NCI-H146 treated with DMSO at 0.1 percent for 48 hours (cell line): ENCODE measurements at regions not wholly inside any gene's neighbourhood (a gene's known extent, or its start where the extent isn't known, plus 50 kb on each side); places are given as distances from the start of the nearest gene placed in this dataset.
"Not testable (repeated sequence)": the region's sequence is repeated elsewhere in the genome, so short reads cannot be mapped to it uniquely, and the experiment has no call there.

Source experiments
- DNase-seq: peaks from one replicate; lab custom pipeline; 2025; ENCODE audit not compliant: unreplicated experiment; lab: John Stamatoyannopoulos, UW

- DNase-seq: no peak
Measured at GRCh38 chr13:58474581-58474980, 843.0 kb downstream of the PCDH17 start.

DNA sequence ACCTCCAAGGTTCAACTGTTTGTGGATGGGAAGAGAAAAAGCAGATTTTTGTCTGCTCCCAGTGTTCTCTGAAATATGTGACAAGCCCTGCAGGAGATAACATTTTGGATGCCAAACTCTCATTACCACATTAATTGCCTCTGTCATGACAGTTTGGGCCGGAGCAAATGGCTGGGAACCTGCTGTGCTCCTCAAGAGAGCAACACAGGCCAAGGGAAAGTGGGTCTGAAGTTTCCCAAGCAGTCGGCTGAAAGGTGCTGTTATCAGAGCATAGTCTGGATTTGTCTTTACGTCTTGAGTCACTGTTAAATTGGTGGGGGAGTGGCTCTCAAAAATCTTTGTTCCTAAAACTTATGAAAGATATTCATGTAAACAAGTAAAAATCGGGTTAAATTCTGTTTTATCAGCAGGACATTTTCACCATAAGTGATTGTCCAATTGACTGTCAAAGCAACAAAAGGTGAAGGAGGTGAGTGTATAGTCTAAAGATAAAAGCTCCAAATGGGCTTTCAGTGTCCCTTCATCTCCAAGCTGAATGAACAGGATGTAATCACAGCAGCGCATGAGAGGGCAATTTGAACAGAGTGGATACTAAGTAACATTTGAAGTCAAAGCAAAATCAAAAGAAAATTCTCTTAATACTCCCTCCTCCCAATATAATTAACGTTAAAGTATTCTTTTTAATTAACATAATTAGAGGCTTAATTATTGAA lies 844.8 kb downstream of the PCDH17 start:
- no peak for DNase-seq

- no peak for DNase-seq
Measured at GRCh38 chr13:58478858-58479257, 847.3 kb downstream of the PCDH17 start.

GRCh38 chr13:58480061-58480460 lies 848.5 kb downstream of the PCDH17 start:
- DNase-seq: no peak

GRCh38 chr13:58488251-58488650 lies 856.7 kb downstream of the PCDH17 start:
- no peak for DNase-seq

DNA sequence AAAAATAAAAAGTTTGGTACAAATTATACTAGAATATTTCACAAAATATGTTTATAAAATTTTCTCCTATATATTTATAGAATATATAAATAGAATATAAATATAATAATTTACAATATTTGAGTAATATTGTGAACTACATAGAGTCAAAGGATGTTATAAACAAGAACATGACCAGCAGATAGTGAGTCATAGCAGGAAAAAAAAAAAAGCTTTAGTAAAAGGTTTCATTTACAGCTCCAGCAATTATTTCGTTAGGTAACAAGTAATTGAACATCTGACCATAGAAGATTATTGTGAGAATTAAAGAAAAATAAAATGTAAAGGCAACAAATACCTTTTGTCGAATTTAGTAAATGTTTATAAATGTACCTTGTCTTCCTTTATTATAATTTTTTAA lies 864.1 kb downstream of the PCDH17 start:
- no peak for DNase-seq

DNA sequence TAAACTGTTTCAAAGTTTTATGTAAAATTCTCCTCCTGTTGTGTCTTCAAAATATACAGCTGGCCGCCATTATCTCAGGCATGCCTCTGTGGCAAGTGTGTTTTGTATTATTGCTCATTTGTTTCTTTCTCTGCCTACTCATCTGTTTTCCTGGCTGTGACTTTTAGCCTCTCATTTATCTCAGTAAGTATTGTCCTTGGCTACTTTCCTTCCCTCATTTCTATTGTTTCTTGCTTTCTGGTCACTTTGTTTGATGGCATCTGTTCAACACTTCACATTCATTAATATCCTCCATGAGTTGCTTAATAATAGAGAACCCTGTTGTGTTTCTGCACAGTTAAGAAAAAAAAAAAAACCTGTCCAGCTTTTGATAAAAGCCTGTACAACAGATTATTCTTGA lies 869.4 kb downstream of the PCDH17 start:
- DNase-seq: no peak

DNA sequence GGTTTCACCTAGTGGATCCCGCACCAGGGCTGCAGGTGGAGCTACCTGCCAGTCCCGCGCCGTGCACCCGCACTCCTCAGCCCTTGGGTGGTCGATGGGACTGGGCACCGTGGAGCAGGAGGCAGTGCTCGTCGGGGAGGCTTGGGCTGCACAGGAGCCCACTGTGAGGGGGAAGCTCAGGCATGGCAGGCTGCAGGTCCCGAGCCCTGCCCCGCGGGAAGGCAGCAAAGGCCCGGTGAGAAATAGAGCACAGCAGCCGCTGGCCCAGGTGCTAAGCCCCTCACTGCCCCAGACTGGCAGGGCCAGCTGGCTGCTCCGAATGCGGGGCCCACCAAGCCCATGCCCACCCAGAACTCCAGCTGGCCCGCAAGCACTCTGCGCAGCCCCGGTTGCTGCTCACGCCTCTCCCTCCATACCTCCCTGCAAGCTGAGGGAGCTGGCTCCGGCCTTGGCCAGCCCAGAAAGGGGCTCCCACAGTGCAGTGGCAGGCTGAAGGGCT lies 872.7 kb downstream of the PCDH17 start:
- DNase-seq: not testable (repeated sequence)

DNA sequence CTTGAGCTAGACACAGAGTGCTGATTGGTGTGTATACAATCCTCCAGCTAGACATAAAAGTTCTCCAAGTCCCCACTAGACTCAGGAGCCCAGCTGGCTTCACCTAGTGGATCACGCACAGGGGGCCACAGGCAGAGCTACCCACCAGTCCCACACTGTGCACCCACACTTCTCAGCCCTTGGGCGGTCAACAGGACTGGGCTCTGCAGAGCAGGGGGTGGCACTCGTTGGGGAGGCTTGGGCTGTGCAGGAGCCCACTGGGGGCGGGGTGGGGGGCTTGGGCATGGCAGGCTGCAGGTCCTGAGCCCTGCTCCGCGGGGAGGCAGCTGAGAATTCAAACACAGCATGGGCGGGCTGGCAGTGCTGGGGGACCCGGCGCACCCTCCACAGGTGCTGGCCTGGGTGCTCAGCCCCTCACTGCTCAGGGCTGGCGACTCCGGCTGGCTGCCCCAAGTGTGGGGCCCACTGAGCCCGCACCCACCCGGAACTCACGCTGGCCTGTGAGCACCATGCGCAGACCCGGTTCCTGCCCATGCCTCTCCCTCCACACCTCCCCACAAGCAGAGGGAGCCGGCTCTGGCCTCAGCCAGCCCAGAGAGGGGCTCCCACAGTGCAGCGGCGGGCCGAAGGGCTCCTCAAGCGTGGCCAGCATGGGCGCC lies 873.8 kb downstream of the PCDH17 start:
- DNase-seq: not testable (repeated sequence)

DNA sequence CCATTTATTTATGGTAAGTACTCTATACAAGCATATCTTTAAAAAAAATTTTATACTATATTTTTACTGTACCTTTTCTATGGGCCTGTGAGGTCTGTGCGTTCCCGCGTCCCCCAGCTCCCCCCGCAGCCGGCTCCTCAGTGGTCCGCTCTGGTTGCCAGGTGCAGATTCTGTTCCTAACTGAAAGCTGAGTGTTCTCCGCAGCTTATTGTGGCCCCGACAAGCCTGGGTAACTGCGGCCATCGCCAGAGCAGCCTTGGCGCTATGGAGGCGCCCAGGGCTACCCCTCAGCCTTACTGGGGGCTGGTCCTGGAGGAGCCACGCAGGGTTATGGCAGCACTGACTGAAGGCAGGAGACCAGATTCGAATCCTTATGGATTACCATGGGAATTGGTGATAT lies 896.8 kb downstream of the PCDH17 start:
- no peak for DNase-seq

DNA sequence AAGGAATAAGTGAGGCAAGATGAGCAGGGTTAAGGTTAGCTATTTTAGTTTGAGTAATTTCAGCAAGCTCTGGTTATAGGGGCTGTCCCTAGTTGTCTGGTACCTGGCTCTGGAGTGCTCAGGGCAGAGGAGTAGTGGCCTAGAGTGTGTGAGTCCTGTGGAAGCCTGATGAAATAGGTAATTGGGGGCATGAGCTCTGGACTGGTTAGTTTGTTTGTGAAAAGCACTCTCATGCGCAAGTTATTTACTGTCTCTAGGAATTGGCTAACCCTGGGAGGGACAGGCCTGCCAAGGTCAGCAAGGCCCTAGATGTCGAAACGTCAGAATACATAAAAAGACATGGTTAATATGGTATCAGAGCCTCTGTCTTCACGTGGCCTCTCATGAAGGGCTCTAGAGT lies 900.1 kb downstream of the PCDH17 start:
- DNase-seq: no peak

- DNase-seq: no peak
Measured at GRCh38 chr13:58542530-58542929, 911.0 kb downstream of the PCDH17 start.

DNA sequence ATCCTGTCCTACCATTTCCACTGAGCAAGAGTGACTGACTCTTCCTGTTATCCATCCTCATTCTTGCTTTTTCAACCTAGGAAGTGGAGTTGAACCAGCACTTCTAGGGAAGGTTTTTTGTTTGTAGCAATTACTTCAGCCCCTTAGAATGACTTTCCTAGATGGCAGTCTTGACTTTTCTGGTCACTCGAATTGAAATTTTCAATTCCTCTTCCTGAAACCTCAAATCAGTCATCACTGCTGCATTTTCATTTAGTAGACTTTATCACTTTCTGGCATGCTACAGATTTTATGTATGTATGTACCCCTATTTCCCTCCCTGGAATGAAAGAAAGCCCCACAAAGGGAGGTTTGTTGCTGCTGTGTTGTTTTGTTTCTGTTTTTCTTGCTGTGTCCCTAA lies 915.9 kb downstream of the PCDH17 start:
- no peak for DNase-seq

DNA sequence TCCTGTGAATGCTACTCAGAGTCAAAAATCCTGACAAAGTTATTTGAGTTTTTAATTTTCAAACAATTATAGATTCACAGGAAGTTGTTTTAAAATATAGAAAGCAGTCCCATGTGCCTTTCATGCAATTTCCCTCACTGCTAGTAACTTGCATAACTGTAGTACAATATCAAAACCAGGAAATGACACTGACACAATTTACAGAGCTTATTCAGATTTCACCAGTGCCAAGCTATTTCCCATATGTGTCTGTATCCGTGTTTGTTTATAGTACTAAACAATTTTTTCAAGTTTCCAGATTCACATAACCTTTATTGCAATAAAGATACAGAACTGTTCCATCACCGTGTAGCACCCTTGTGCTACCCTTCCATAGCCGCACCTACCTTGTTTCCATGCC lies 934.6 kb downstream of the PCDH17 start:
- no peak for DNase-seq

DNA sequence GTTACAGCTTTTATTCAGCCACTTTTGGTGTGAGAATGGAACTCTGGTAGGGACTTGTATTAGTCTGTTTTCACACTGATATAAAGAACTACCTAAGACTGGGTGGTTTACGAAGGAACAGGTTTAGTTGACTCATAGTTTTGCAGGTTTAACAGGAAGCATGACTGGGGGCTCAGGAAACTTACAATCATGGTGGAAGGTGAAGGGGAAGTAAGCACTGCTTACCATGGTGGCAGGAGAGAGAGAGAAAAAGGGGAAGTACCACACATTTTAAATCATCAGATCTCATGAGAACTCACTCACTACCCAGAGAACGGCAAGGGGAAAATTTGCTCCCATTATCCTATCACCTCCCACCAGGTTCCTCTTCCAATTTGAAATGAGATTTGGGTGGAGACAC lies 942.2 kb downstream of the PCDH17 start:
- no peak for DNase-seq

- DNase-seq: no peak
Measured at GRCh38 chr13:58574791-58575190, 943.2 kb downstream of the PCDH17 start.

- DNase-seq: no peak
Measured at GRCh38 chr13:58579468-58579867, 947.9 kb downstream of the PCDH17 start.

DNA sequence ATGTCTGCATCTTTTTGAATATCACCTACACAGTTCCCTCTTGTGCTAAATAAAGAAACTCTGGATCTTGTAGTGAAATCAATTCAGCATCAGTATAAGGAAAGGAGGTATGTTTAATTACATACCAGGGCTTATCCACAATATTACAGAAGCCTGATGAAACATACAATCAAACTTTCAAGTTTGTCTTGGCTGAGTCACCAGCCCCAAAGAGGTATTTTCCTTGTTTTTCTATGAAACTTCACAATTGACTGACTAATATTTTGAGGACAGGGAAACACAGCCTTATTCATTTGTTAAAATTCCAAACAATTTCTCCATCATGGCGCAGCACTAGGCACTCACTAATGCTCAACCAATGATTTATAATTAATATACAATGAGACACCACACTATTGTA lies 952.4 kb downstream of the PCDH17 start:
- no peak for DNase-seq

DNA sequence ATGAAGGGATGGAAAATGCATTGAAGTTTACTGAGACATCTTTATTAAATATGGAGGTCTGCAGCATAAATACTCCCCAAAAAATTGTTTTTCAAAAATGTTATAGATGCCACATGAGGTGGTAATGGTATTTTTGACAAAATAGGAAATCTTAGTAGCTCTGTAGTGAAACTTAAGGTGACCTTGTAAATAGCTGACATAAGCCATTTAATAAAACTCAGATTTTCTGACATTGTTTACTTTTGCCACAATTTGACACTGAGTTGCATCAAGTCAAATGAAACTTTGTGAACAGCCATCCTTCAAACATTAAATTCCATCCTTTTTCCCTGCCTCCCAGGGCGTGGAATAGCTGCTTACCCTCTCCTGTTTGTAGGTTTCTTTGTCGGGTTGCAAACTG lies 953.1 kb downstream of the PCDH17 start:
- no peak for DNase-seq

DNA sequence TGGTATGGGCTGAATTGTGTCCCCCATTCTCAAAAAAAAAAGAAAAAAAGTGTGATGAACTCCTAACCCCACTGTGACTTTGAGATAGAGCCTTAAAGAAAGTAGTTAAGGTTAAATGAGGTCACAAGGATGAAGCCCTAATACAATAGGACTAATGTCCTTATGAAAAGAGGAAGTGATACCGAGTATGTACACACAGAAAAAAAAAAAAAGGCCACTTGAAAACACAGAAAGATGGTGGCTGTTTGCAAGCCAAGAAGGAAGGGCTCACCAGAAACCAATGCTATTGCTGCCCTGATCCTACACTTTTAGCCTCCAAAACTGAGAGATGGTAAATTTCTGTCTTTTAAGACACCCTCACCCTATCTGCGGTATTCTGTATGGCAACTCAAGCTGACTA lies 955.6 kb downstream of the PCDH17 start:
- no peak for DNase-seq

DNA sequence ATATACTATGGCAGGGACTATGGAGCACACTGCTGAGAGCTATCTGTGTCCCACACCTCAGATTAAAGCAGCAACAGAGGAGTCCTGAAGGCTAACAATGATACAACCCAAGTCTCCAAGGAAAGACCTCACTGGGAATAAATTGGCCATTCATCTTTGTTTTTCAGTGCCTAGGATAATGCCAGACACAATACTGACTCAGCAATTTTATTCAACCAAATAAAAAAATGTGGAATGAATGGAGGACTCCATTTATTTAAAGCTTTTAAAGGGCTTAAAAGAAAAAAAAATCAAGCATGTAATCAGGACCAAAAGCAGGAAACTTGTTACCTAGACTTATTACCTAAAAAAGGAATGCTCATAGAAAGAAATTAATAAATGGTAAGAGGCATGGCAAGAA lies 960.5 kb downstream of the PCDH17 start:
- no peak for DNase-seq

DNA sequence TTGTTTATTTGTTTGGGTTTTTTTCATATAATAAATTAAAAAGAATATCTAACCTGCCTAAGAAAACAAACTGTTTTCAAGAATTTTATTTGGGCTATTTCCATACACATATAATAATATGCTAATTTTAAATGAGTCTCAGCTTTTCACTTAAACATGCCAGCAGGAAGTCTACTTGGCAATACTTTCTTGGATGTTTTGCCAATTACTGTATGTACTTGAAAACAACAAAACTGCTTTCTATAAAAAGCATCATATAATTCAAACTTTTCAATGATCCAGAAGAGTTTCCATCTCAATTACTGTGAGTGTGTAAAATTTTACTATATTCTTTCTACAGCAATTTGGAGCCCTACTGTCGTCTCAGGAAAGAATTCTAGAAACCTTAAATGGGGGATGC lies 961.2 kb downstream of the PCDH17 start:
- no peak for DNase-seq
